GM06990 (cell line): ENCODE measurements at regions not wholly inside any gene's neighbourhood (a gene's known extent, or its start where the extent isn't known, plus 50 kb on each side); places are given as distances from the start of the nearest gene placed in this dataset.

Experiments used
- DNase-seq: peaks from one replicate; pipeline ENCODE4 v3.0.0-alpha.2; 2011; ENCODE audit not compliant: insufficient read length; ENCODE audit errors: extremely low read depth
- H3K27me3 ChIP-seq: replicated peaks from 2 replicates; pipeline ENCODE4 v1.6.0; 2011; ENCODE audit warnings: low read length; ENCODE audit not compliant: control insufficient read depth, insufficient read depth
- H3K36me3 ChIP-seq: 2 replicates; pipeline ENCODE4 v1.5.1; 2011; ENCODE audit warnings: low read length; ENCODE audit not compliant: control insufficient read depth, insufficient read depth
- H3K4me3 ChIP-seq: replicated peaks from 2 replicates; pipeline ENCODE4 v1.5.1; 2011; ENCODE audit warnings: low read depth, mild to moderate bottlenecking, control low read depth, low read length
- TF ChIP-seq, protein P1 (sequence below): IDR thresholded peaks from 2 replicates; pipeline ENCODE4 v1.5.1; 2011; ENCODE audit warnings: low read length, control low read depth, mild to moderate bottlenecking, inconsistent platforms; ENCODE audit not compliant: insufficient read depth, poor library complexity, severe bottlenecking

DNA sequence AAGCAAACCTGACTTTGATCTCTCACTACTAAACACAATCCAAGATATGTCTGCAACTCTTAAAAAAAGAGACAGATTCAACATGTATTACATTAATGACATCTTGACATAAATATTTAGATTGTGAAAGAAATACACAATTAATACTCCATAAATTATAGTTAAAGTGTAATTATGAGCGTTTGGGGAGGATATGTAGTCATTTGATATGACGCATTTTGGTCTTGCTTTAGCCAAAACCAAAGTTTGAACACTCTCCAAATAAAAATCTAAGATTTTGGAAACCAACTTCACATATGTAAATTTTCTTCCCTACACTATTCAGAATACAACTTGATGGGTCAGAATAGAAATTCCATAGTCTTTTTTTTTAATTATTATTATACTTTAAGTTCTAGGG lies 1257.6 kb downstream of the SLC16A7 start:
- TF ChIP-seq, protein P1, sequence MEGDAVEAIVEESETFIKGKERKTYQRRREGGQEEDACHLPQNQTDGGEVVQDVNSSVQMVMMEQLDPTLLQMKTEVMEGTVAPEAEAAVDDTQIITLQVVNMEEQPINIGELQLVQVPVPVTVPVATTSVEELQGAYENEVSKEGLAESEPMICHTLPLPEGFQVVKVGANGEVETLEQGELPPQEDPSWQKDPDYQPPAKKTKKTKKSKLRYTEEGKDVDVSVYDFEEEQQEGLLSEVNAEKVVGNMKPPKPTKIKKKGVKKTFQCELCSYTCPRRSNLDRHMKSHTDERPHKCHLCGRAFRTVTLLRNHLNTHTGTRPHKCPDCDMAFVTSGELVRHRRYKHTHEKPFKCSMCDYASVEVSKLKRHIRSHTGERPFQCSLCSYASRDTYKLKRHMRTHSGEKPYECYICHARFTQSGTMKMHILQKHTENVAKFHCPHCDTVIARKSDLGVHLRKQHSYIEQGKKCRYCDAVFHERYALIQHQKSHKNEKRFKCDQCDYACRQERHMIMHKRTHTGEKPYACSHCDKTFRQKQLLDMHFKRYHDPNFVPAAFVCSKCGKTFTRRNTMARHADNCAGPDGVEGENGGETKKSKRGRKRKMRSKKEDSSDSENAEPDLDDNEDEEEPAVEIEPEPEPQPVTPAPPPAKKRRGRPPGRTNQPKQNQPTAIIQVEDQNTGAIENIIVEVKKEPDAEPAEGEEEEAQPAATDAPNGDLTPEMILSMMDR: no peak
- Histone ChIP-seq H3K36me3 (no peaks in the 10 kb centered on the region), H3K4me3 (no peak overlapping the region), H3K27me3 (no peaks in the 10 kb centered on the region)
- no peak for DNase-seq

DNA sequence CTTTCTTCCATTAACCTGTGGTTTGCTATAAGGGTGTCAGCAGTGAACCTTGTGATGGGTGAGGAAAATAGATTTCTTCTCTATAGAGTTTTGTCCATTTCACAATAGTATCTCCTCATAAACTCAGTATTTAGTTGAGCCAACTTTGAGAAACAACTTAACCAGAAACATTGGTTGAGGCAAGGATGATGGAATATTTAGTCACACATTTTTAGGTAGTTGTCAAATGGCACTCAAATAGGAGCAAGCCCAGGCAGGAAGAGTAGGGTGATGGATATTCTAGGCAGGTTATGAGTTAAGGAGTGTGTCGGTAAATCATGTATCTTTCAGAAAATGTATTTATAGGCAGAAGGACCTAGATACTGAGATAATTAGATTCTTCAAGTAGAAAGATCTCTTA lies 1267.6 kb downstream of the SLC16A7 start:
- Histone ChIP-seq H3K27me3 (no peaks in the 10 kb centered on the region), H3K36me3 (no peaks in the 10 kb centered on the region), H3K4me3 (no peak overlapping the region)
- DNase-seq: no peak
- TF ChIP-seq, protein P1: no peak

DNA sequence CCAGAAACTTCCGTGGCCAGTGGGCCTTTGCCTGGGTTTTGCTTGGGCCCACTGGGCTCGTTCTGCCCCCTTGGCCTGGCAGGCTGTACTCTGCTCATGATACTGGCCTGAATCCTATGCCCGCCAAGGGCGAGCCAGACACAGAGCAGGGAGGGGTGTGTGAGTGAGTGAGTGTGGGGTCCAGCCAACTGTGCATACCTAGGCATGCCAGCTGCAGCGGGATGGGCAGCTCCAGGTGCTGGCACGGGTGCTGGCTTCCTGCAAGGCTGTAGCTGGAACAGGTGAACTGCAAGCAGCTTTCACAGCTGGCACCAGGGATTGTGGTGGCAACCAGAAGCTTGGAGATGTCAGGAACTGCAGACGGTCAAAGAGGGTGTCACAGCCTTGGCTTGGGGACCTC lies 1276.4 kb downstream of the SLC16A7 start:
- Histone ChIP-seq H3K4me3 (no peak overlapping the region), H3K27me3 (no peaks in the 10 kb centered on the region), H3K36me3 (no peaks in the 10 kb centered on the region)
- DNase-seq: no peak
- TF ChIP-seq, protein P1: no peak

DNA sequence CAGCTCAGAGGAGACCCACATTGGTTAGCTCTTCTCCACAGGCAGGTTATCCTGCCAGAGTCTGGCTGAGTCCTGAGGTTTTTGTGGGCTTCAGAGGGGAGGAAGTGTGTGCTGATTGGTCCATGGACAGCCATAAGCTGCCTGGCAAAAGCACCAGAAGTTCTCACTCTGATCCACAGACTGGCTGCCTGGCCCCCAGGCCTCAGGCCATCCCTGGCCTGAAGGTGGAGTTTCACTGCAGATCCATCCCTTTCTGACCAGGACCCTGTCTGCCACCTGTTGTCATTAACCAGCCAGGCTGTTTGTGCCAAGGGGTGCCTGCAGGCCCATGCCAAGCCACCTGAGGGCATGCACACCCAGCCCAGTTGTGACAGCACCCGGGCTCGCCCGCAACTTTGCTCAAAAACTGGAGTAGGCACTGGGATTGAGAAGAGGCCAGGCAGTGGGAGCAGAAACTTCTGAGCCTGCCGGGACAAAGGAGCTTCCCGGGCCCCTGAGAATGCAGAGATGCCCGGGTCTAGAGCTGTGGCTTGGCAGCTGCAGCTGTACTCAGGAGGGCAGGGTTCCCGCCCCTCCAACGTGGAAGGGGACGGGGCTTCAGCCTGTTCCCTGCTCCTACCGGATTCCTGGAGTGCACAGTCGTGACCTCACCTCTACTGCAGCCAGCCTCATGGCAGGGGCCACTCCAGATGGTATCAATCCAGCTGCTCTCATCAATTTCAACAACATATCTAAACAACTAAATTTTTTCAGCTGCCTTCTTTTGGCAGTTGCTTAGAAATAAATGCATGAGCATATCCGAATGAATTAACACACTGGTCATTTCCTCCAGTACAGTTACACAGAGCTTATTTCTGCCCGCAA lies 1277.3 kb downstream of the SLC16A7 start:
- H3K36me3 ChIP-seq: no peaks in the 10 kb centered on the region
- TF ChIP-seq, protein P1: no peak
- no peak overlapping the region for H3K4me3 ChIP-seq
- DNase-seq: no peak
- no peaks in the 10 kb centered on the region for H3K27me3 ChIP-seq

DNA sequence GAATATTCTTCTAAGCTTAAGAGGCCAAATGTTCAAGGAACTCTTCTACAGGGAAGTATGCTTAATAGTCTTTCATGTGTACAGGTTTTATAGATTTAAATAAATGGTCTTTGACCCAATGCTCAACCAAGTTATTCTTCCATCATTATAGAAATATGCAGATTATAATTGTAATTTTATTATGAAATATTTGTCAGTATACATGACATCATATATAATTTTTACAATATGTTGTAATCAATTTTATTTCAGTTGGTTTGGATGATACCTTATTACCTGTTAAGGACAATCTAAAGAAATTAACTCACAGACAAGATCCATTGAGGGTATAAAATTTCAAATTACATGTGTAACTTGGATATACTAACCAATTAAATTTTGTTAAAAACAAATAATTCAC lies 1278.3 kb downstream of the SLC16A7 start:
- TF ChIP-seq, protein P1: no peak
- no peaks in the 10 kb centered on the region for H3K36me3 ChIP-seq
- H3K4me3 ChIP-seq: no peak overlapping the region
- DNase-seq: no peak
- no peaks in the 10 kb centered on the region for H3K27me3 ChIP-seq
